22Rv1 (cell line): ENCODE measurements at regions not wholly inside any gene's neighbourhood (a gene's known extent, or its start where the extent isn't known, plus 50 kb on each side); places are given as distances from the start of the nearest gene placed in this dataset.

Experiments
- ZFX ChIP-seq: fragments of 450-650 bp; IDR thresholded peaks from 2 replicates; pipeline ENCODE4 v1.6.1; 2017; ENCODE audit warnings: antibody characterized with exemption, borderline replicate concordance
- TF ChIP-seq, protein P1 (sequence below): fragments of 450-650 bp; IDR thresholded peaks from 2 replicates; pipeline ENCODE4 v1.5.1; 2017; ENCODE audit warnings: mild to moderate bottlenecking

DNA sequence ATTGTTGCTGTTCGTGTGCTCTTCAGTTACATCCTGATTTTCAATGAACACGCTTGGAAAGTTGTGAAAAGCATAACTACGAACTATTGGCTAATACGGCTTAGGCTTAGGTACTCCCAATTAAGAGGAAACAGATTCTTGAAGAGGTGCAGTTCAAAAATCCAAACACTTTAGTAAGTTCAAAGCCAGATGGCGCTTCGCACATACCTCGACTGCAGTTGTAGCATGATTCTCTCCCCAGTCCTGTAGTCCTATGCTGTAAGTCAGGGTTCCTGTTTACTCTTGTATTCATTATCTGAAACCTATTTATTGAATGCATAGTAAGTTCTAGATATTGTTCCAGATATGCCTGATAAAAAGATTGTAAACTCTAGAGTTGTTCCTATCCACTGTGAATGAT lies 165.2 kb downstream of the TRIB2 start:
- TF ChIP-seq, protein P1, sequence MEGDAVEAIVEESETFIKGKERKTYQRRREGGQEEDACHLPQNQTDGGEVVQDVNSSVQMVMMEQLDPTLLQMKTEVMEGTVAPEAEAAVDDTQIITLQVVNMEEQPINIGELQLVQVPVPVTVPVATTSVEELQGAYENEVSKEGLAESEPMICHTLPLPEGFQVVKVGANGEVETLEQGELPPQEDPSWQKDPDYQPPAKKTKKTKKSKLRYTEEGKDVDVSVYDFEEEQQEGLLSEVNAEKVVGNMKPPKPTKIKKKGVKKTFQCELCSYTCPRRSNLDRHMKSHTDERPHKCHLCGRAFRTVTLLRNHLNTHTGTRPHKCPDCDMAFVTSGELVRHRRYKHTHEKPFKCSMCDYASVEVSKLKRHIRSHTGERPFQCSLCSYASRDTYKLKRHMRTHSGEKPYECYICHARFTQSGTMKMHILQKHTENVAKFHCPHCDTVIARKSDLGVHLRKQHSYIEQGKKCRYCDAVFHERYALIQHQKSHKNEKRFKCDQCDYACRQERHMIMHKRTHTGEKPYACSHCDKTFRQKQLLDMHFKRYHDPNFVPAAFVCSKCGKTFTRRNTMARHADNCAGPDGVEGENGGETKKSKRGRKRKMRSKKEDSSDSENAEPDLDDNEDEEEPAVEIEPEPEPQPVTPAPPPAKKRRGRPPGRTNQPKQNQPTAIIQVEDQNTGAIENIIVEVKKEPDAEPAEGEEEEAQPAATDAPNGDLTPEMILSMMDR, result no peak
- no peak for TF ChIP-seq ZFX
